ENCODE measurements at regions not wholly inside any gene's neighbourhood (a gene's known extent, or its start where the extent isn't known, plus 50 kb on each side); places are given as distances from the start of the nearest gene placed in this dataset.

DNA sequence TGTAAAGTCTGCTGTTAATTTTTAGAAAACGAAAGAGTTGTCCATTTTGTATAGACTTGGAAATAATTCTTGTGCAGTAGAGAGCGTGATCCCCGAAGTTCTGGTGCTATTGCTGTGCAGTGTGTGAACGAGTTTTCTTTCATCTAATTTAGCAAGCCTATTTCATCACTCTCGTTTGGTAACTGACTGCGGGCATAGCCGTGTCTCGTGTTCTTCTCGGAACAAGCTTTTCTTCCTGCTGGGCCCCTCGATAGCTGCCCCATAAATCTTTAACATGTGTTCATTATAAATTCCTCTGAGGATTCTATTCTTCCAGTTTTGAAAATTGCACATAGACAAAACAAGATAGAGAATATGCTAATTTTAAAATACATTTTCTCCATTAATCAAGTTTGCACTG is 622.0 kb upstream of the PFKP start:
- no peak for DNase-seq (ENCODE audit: low read depth)

DNA sequence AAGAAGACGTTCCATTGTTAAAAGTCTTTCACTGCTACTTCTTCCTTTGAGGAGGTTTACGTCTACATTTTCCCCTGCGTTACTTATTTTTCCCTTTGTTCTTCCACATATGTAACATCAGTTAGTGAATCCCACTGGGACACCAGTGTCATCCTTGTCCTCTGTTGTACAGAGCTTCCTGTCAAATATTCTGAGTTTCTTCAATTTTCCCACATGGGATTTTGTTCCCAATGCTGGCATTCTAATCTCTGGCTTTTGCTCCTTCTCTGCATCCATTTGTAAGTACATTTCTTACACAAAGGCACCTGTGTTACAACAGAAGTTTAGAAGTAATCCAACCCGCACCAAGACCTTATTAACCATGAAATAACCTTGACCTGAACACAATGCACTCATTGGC is 627.4 kb upstream of the PFKP start:
- DNase-seq (ENCODE audit: low read depth): no peak

DNA sequence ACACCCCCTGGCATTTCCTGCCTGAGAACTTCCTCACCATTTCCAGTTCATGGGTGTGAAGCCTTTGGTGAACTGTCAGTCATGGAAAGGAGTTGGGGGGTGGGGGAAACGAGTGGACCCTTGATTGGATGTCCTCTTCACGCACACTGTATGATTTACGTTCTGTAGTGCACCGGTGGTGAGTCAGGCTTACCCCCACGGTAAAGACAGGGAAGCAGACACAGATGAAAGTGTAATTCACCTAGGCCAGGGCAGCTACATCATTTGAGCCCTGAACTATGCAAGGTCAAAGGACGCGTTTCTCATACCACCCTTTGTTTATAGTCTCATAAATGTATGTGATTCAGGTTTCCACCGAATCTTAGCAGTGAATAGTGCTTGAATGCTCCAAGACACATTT is 628.3 kb upstream of the PFKP start:
- DNase-seq (ENCODE audit: low read depth): no peak

- DNase-seq (ENCODE audit: low read depth): no peak
These were observed 629.0 kb upstream of the PFKP start for GRCh38 chr10:2438248-2438939.

DNA sequence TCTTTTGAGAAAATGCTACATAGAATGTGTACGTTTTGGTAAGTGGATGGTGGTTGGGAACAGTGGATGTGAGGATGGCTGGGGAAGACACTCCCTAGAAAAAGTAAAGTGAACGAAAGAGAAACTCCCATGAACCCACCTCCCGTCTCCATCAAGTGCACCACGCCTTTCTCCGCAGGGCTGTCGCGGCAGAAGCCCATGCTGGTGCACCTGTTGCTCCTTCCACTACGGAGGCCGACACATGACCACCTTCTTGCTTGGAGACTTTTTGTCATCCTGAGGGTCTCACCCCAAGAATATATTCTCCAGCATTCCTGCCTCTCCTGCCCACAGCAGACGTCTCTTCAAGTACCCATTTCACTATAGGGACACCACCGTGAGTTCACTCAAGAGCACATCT is 630.4 kb upstream of the PFKP start:
- no peak for DNase-seq (ENCODE audit: low read depth)

- no peak for DNase-seq (ENCODE audit: low read depth)
These were observed 635.4 kb upstream of the PFKP start for GRCh38 chr10:2431961-2432360.

DNA sequence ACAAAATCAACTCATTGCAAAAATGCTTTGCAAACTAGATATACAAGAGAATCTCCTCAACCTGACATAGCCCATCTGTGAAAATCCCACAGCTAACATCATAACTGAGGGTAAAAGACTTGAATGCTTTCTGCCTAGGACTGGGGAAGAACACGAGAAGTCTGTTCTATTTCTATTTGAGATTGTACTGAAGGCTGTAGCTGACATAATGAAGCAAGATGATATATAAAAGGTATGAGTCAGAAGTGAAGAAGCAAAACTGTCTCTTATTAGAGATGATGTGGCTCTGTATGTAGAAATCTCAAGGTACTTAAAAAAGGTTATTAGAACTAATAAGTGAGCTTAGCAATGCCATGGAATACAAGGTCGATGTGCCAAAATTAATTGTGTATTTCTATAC is 639.9 kb upstream of the PFKP start:
- no peak for DNase-seq (ENCODE audit: low read depth)

DNA sequence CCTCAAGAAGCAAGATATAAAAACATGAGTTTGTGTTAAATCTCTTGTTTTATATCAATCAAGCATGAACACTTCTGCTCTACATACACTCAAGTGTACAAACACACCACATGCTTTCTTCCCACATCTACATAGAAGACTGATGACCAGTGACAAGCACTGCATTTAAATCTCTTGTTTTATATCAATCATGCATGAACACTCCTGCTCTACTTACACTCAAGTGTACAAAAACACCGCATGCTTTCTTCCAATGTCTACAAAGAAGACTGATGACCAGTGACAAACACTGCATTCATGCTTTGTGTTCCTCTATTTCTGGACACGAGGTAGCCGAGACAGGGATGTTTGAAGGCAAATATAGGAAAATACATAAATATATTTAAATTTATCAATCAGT is 642.0 kb upstream of the PFKP start:
- DNase-seq (ENCODE audit: low read depth): no peak

- no peak for DNase-seq (ENCODE audit: low read depth)
These were observed 652.8 kb upstream of the PFKP start for GRCh38 chr10:2414562-2414961.

DNA sequence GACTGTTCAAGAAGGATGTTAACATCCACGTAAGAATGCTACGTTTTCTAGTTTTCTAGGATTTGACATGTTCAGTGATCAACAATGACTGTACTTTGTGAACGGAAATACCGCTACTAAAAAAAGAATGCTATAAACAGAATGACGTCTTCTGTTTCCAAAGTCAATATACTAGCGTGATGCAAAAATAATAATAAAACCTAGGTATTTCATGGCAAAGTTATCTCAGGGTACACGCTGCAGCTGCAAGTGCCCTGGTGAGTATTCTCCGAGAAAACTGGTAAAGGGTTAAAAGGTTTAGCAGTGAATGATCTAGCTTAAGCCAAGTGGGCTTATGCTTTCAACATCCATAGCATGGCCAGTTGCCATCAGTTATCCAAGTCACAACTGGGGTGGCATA is 653.3 kb upstream of the PFKP start:
- no peak for DNase-seq (ENCODE audit: low read depth)

GRCh38 chr10:2410049-2410448 is 657.3 kb upstream of the PFKP start:
- no peak for DNase-seq (ENCODE audit: low read depth)

- no peak for DNase-seq (ENCODE audit: low read depth)
These were observed 664.1 kb upstream of the ADARB2 start for GRCh38 chr10:2401459-2401858.

DNA sequence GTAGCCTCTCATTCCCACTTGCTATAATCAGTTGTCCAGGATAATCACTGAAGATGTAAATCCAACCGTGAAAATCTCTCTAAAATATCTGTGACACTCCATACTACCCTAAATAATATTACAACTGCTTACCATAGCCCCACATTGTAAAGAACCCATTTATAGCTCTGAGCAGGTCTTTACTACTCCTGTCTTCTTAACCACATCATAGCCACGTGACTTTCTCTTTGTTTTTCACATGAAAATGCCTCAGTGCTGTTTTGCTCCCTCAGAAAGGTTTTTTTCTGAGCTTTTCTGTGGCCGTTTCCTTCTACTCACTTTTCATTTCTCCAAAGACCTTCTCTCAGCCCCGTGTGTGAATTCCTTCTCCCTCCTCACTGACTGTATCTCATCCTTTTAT is 662.2 kb upstream of the ADARB2 start:
- no peak for DNase-seq (ENCODE audit: low read depth)

DNA sequence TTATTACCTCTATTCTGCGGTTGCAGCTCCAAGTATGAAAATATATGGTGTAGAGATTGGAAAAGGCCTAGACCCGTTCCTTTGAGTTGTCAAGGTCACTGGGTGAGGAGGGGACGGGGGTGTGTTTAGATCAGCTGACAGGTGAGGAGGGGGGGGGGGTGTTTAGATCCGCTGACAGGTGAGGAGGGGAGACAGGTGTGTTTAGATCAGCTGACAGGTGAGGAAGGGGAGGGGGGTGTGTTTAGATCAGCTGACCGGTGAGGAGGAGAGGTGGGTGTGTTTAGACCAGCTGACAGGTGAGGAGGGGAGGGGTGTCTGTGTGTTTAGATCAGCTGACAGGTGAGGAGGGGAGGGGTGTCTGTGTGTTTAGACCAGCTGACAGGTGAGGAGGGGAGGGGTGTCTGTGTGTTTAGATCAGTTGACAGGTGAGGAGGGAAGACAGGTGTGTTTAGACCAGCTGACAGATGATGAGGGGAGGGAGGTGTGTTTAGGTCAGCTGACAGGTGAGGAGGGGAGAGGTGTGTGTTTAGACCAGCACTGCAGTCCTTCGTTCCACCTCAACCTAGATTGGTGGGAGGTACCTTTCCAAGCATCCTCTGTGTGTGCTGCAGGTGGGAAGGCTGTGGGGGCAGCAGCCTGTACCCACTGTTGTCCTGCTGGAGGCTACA is 655.0 kb upstream of the ADARB2 start:
- no peak for DNase-seq (ENCODE audit: low read depth)

DNA sequence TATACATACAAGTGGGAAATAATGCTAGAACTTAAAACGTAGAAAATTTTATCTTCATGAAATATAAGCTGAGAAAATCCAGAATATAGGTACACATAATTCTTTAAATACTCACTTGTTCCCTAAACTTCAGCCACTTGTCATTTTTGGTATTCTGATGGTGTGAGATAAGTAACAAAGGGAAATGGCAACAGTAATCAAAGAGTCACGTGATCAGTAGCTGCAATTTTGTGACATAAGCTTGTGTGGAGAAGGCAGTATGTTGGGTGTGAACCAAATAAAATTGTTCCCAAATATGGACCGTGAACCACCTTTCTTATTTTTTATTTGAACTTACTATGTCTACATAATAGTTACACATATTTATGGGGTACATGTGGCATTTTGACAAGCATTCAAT is 650.3 kb upstream of the ADARB2 start:
- DNase-seq (ENCODE audit: low read depth): no peak

- no peak for DNase-seq (ENCODE audit: low read depth)
These were observed 649.9 kb upstream of the ADARB2 start for GRCh38 chr10:2387261-2387660.

DNA sequence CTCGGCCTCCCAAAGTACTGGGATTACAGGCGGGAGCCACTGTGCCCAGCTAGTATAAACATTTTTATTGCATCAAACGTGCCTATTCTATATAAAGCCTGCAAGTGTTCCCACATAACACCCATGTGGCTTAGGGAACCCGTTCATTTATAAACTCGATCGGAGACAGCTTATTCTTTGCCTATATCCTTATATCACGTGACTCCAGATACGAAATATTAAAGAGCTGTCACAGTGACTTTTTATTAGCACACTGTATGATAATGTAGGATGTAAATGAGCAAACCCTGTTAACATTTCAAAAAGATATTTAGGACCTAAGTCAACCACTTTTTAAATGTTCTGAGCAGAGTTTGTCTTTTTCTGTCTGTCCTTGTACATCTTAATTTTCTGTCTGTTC is 642.9 kb upstream of the ADARB2 start:
- no peak for DNase-seq (ENCODE audit: low read depth)

DNA sequence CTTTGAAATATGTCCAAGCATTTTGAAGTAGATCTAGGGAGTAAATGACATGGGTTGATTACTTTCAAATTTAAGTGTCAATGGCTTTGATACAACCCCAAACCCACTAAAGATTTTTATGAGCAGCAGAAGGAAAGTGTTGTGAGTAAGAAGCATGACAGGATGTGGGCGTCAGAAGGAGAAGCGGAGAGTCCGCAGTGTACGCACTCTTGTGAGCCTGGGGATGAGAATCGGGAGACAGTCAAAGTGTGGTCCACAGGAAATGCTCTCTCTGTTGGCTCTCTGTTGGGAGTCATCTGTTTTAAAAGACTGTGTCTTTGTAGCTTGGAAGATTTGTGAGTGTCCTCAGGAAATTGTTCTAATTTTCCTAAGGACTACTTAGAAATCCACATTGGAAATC is 629.8 kb upstream of the ADARB2 start:
- DNase-seq (ENCODE audit: low read depth): no peak

DNA sequence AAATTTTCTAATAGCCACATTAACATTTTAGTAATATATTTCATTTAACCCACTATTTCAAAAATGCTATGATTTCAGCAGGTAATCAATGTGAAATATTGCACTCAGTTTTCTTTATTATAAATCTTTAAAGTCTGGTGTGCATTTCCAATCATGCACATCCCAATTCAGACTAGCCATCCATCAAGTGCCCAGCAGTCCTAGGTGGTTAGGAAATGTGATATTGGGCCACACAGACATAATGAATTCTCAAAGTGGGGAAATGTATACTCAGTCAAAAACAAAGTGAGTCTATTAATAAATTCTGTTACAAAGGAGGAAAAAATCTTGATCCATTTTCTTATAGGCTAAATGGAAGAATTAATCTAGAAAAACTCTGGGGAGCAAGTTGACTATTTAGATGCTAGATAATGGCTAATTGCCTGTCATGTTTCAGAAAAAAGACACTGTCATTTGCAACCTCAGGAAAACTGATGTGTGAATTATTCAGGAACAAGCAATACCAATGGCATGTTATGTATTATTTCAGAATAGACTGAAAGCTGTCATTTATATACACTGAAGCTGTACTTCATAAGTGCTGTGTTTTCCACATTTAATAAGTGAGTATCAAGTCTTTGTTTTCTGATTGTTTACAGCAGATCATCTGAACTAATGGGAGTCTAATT is 629.1 kb upstream of the ADARB2 start:
- no peak for DNase-seq (ENCODE audit: low read depth)

GRCh38 chr10:2362331-2362730 is 625.0 kb upstream of the ADARB2 start:
- DNase-seq (ENCODE audit: low read depth): no peak

GRCh38 chr10:2358586-2358985 is 621.3 kb upstream of the ADARB2 start:
- no peak for DNase-seq (ENCODE audit: low read depth)

DNA sequence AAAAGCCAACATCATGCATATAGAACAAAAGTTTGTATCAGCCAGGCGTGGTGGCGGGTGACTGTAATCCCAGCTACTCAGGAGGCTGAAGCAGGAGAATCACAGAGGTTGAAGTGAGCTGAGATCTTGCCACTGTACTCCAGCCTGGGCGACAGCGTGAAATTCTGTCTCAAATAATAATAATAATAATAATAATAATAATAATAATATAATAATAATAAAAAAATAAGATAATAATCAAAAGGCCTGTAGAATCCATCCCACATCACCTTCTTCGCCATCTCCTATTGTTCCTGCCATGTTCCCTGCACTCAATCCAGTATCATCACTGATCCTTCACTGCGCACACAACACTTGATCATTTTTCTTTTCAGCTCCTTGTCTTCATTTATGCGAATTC is 619.3 kb upstream of the ADARB2 start:
- no peak for DNase-seq (ENCODE audit: low read depth)

DNA sequence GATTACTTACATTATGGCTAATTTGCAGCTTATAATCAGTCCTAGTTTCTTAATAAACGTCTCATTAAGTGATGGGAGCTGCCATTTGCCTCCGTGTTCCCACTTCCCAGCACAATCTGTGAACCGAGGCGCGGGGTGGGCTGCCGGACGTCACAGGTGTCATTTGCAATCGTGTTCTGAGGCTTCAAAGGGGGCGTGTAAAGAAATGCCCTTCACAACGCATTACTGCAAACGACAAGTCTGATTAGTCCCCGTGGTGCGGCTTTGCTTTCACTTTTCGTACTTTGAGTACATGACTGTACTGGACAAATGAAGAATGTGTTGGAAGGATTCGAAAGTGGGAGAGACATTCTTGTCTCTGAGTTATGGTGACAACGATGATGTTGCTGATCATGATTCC is 614.2 kb upstream of the ADARB2 start:
- no peak for DNase-seq (ENCODE audit: low read depth)

GRCh38 chr10:2342206-2342605 is 604.9 kb upstream of the ADARB2 start:
- no peak for DNase-seq (ENCODE audit: low read depth)
